ENCODE measurements at regions not wholly inside any gene's neighbourhood (a gene's known extent, or its start where the extent isn't known, plus 50 kb on each side); places are given as distances from the start of the nearest gene placed in this dataset.

- no peak for TF ChIP-seq CTCF (IDR thresholded peaks at IDR 0.05)
- intact Hi-C loops (cut with DNase I): loop anchor here in 1 of 2 donors (10.0 kb wide), 1 partner anchor 212 kb away; no protein-coding TSS in a partner anchor
- WGBS, 3 donors: 84 to 93% (median 86%) methylated on average over 3 of the region's 3 CpGs
Measured at GRCh38 chr1:114342376-114342775, 168.6 kb downstream of the TRIM33 start.

GRCh38 chr1:114341856-114342255 is 169.1 kb downstream of the TRIM33 start:
- ATAC-seq (no peak), DNase-seq (no peak)
- no peaks in the 10 kb centered on the region for H3K9me3 ChIP-seq
- H3K4me3 ChIP-seq: no peak overlapping the region
- no peak for TF ChIP-seq CTCF (IDR thresholded peaks at IDR 0.05)
- H3K27me3 ChIP-seq (ENCODE audit: insufficient read depth in 3 of 3, low read length in 2 of 3): no peaks in the 10 kb centered on the region
- intact Hi-C loops (cut with DNase I): loop anchor here in 1 of 2 donors (10.0 kb wide), 1 partner anchor 213 kb away; no protein-coding TSS in a partner anchor
- WGBS, 3 donors: 10 to 17% (median 12%) methylated on average over 6 of the region's 6 CpGs
- H3K27ac ChIP-seq: no peak overlapping the region
- H3K4me1 ChIP-seq: peaks cover 9% of the 10 kb centered on the region
- H3K36me3 ChIP-seq (ENCODE audit: insufficient read depth in 1 of 2, low read depth in 1 of 2): no peaks in the 10 kb centered on the region

More at GRCh38 chr1:114342376-114342775, 168.6 kb downstream of the TRIM33 start:
- H3K4me1 ChIP-seq: peaks cover 9% of the 10 kb centered on the region
- H3K4me3 ChIP-seq: no peak overlapping the region
- ATAC-seq (no peak), DNase-seq (no peak)
- H3K27ac ChIP-seq: no peak overlapping the region
- H3K36me3 ChIP-seq (ENCODE audit: insufficient read depth in 1 of 2, low read depth in 1 of 2): no peaks in the 10 kb centered on the region
- H3K9me3 ChIP-seq: no peaks in the 10 kb centered on the region
- no peaks in the 10 kb centered on the region for H3K27me3 ChIP-seq (ENCODE audit: insufficient read depth in 3 of 3, low read length in 2 of 3)

GRCh38 chr1:114341299-114341698 is 169.7 kb downstream of the TRIM33 start:
- no peak for ATAC-seq
- WGBS, 3 donors: 78 to 83% (median 83%) methylated on average over 3 of the region's 3 CpGs
- intact Hi-C loops (cut with DNase I): loop anchor here in 1 of 2 donors (10.0 kb wide), 1 partner anchor 214 kb away; no protein-coding TSS in a partner anchor
- DNase-seq: no peak
- H3K4me1 ChIP-seq: peaks cover 7% of the 10 kb centered on the region
- H3K9me3 ChIP-seq: no peaks in the 10 kb centered on the region
- H3K4me3 ChIP-seq: no peak overlapping the region
- no peaks in the 10 kb centered on the region for H3K27me3 ChIP-seq (ENCODE audit: insufficient read depth in 3 of 3, low read length in 2 of 3)
- H3K36me3 ChIP-seq (ENCODE audit: insufficient read depth in 1 of 2, low read depth in 1 of 2): no peaks in the 10 kb centered on the region
- no peak for TF ChIP-seq CTCF (IDR thresholded peaks at IDR 0.05)
- H3K27ac ChIP-seq: no peak overlapping the region

GRCh38 chr1:114340892-114341291 is 170.1 kb downstream of the TRIM33 start:
- WGBS, 3 donors: 96 to 100% (median 100%) methylated on average over 1 of the region's 1 CpG
- ATAC-seq (no peak), DNase-seq (no peak)
- Histone ChIP-seq H3K36me3 (ENCODE audit: insufficient read depth in 1 of 2, low read depth in 1 of 2) (no peaks in the 10 kb centered on the region), H3K4me1 (peaks cover 4% of the 10 kb centered on the region), H3K9me3 (no peaks in the 10 kb centered on the region), H3K27ac (no peak overlapping the region), H3K27me3 (ENCODE audit: insufficient read depth in 3 of 3, low read length in 2 of 3) (no peaks in the 10 kb centered on the region), H3K4me3 (no peak overlapping the region)
- intact Hi-C loops (cut with DNase I): loop anchor here in 1 of 2 donors (10.0 kb wide), 1 partner anchor 214 kb away; no protein-coding TSS in a partner anchor
- TF ChIP-seq CTCF (IDR thresholded peaks at IDR 0.05): no peak

- 78 to 83% (median 81%) methylated on average over 6 of the region's 6 CpGs for WGBS, 3 donors
Measured at GRCh38 chr1:114339379-114339778, 171.6 kb downstream of the TRIM33 start.

More at GRCh38 chr1:114339379-114339778, 171.6 kb downstream of the TRIM33 start:
- ATAC-seq (no peak), DNase-seq (no peak)
- no peaks in the 10 kb centered on the region for H3K36me3 ChIP-seq (ENCODE audit: insufficient read depth in 1 of 2, low read depth in 1 of 2)
- no peak for TF ChIP-seq CTCF (IDR thresholded peaks at IDR 0.05)
- no peaks in the 10 kb centered on the region for H3K9me3 ChIP-seq
- no peaks in the 10 kb centered on the region for H3K4me1 ChIP-seq
- no peak overlapping the region for H3K27ac ChIP-seq
- no peaks in the 10 kb centered on the region for H3K27me3 ChIP-seq (ENCODE audit: insufficient read depth in 3 of 3, low read length in 2 of 3)
- no peak overlapping the region for H3K4me3 ChIP-seq
- intact Hi-C loops (cut with DNase I): no loop called here
